ENCODE measurements at regions not wholly inside any gene's neighbourhood (a gene's known extent, or its start where the extent isn't known, plus 50 kb on each side); places are given as distances from the start of the nearest gene placed in this dataset.
"Not testable (repeated sequence)": the region's sequence is repeated elsewhere in the genome, so short reads cannot be mapped to it uniquely, and the experiment has no call there.

- not testable (repeated sequence) for TF ChIP-seq CTCF (IDR thresholded peaks at IDR 0.05; ENCODE audit: insufficient read depth, low read depth, low read length); EZH2 (IDR thresholded peaks at IDR 0.05; ENCODE audit: insufficient read depth, low read length)
Observed at GRCh38 chr9:38993690-38994089, 273.8 kb upstream of the FAM240B start.
